Cardiac muscle cell (in vitro differentiated cells and primary cell): ENCODE measurements at regions not wholly inside any gene's neighbourhood (a gene's known extent, or its start where the extent isn't known, plus 50 kb on each side); places are given as distances from the start of the nearest gene placed in this dataset.

ENCODE experiments used
- DNase-seq, 2 donors: peaks; one replicate each; pipeline versions ENCODE4 v3.0.0 to v3.0.0-alpha.2; 2010 to 2017; ENCODE audit warnings: low read depth in 1 of 2, low spot score in 1 of 2
- H3K27ac ChIP-seq: fragments of 200-600 bp; sonication (generic); 2 replicates; pipeline ENCODE4 v1.5.1; 2016
- H3K27me3 ChIP-seq: fragments of 200-600 bp; sonication (generic); 2 replicates; pipeline ENCODE4 v1.6.0; 2016; ENCODE audit warnings: control low read depth
- H3K36me3 ChIP-seq: fragments of 200-600 bp; sonication (generic); 2 replicates; pipeline ENCODE4 v1.5.1; 2016; ENCODE audit warnings: control low read depth
- H3K4me1 ChIP-seq: fragments of 200-600 bp; sonication (generic); 2 replicates; pipeline ENCODE4 v1.8.1; 2017; ENCODE audit warnings: low read depth, mild to moderate bottlenecking, mixed run types
- H3K4me3 ChIP-seq: fragments of 200-600 bp; sonication (generic); 2 replicates; pipeline ENCODE4 v1.5.1; 2016; ENCODE audit warnings: mild to moderate bottlenecking
- H3K9me3 ChIP-seq: fragments of 200-600 bp; sonication (generic); 2 replicates; pipeline ENCODE4 v1.5.1; 2017; ENCODE audit warnings: low read depth, mild to moderate bottlenecking, control low read depth
- TF ChIP-seq, protein P1 (sequence below): IDR thresholded peaks from 2 replicates; pipeline ENCODE4 v1.5.1; 2012; ENCODE audit warnings: low read depth, mild to moderate bottlenecking, low read length

DNA sequence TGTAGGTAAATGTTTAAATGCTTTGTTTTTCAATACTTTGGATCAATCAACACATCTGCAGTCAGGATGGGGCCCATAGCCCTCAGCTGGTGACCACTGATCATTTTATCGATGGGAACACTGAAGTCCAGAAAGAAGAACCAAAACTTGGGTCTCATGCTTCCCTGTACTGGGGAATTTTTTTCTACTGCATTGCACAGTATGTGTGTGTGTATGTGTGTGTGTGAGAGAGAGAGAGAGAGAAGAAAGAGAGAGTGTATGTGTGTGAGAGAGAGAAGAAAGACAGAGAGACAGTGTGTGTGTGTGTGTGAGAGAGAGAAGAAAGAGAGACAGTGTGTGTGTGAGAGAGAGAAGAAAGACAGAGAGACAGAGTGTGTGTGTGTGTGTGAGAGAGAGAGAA, 202.9 kb upstream of the MSX2 start:
- TF ChIP-seq, protein P1, sequence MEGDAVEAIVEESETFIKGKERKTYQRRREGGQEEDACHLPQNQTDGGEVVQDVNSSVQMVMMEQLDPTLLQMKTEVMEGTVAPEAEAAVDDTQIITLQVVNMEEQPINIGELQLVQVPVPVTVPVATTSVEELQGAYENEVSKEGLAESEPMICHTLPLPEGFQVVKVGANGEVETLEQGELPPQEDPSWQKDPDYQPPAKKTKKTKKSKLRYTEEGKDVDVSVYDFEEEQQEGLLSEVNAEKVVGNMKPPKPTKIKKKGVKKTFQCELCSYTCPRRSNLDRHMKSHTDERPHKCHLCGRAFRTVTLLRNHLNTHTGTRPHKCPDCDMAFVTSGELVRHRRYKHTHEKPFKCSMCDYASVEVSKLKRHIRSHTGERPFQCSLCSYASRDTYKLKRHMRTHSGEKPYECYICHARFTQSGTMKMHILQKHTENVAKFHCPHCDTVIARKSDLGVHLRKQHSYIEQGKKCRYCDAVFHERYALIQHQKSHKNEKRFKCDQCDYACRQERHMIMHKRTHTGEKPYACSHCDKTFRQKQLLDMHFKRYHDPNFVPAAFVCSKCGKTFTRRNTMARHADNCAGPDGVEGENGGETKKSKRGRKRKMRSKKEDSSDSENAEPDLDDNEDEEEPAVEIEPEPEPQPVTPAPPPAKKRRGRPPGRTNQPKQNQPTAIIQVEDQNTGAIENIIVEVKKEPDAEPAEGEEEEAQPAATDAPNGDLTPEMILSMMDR = no peak
- Histone ChIP-seq H3K27me3 (no peaks in the 10 kb centered on the region), H3K9me3 (no peaks in the 10 kb centered on the region), H3K36me3 (no peaks in the 10 kb centered on the region), H3K4me3 (no peak overlapping the region), H3K27ac (no peak overlapping the region), H3K4me1 (peaks cover 25% of the 10 kb centered on the region)
- DNase-seq = no peak

DNA sequence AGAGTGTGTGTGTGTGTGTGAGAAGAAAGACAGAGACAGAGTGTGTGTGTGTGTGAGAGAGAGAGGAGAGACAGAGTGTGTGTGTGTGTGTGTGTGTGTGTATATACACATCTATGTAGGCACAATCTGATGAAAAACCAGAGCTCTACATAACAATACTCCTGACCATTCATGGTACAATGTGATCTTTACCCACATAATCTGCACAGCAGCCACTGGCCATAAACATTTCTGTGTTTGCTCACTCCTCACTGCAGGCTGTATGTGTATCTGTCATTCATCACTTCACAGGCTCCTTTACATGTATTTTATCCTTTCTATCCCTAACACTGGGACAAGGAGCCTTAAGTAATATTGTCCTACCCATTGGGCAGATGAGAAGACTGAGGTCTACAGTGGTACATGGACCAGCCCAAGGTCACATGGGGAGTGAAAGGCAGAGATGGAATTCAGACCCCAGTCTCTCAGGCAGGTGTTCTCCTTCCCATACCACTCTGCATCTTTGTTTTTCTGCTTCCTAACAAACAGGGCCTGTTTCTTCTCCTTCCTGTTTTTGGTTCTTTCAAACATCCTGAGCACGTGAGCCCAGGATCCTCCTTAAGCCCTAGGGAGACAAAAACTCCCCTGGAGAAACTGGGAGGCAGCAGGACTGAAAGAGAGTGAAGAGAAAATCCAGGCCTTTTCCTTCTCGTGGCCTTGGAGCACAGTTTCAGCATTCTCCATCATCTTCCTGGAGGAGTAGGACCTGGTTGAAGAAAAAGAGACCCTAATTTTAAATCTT, 201.7 kb upstream of the MSX2 start:
- no peak overlapping the region for H3K4me3 ChIP-seq
- DNase-seq = no peak
- TF ChIP-seq, protein P1 = no peak
- no peaks in the 10 kb centered on the region for H3K36me3 ChIP-seq
- H3K27me3 ChIP-seq = no peaks in the 10 kb centered on the region
- H3K27ac ChIP-seq = no peak overlapping the region
- H3K9me3 ChIP-seq = no peaks in the 10 kb centered on the region
- peaks cover 25% of the 10 kb centered on the region for H3K4me1 ChIP-seq

DNA sequence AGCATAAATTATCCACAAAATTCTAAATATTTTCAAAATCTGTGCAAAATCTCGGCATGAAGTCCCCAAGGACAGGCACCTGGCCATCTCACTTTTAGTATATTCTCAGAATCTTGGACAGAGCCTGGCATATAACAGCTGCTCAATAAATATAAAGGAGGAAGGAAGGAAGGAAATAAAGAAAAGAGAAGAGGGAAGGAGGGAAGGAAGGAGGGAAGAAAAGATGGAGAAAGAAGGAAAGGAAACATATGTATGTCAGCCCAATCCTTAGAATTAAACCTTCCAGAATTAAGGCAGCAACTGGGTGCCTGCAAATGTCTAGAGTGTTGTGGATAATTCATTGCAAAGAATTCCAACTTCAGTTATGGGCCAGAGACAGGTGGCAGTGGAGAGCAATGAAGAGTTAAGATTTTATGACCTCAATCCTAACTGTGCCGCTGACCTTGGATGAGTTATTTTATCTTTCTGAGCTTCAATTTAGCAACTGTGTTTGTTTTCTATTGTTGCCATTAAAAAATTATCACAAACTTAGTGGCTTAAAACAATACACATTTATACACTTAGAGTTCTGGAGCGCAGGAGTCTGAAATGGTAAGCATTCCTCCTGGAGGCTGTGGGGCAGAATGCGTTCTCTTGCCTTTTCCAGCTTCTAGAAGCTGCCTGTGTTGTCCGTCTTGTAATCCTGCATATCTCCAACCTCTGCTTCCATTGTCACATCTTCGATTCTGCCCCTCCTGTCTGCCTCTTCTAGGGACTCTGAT, 200.9 kb upstream of the MSX2 start:
- H3K9me3 ChIP-seq = no peaks in the 10 kb centered on the region
- H3K4me3 ChIP-seq = no peak overlapping the region
- no peak overlapping the region for H3K27ac ChIP-seq
- no peaks in the 10 kb centered on the region for H3K27me3 ChIP-seq
- H3K4me1 ChIP-seq = peaks cover 25% of the 10 kb centered on the region
- DNase-seq = no peak
- TF ChIP-seq, protein P1 = no peak
- H3K36me3 ChIP-seq = no peaks in the 10 kb centered on the region

DNA sequence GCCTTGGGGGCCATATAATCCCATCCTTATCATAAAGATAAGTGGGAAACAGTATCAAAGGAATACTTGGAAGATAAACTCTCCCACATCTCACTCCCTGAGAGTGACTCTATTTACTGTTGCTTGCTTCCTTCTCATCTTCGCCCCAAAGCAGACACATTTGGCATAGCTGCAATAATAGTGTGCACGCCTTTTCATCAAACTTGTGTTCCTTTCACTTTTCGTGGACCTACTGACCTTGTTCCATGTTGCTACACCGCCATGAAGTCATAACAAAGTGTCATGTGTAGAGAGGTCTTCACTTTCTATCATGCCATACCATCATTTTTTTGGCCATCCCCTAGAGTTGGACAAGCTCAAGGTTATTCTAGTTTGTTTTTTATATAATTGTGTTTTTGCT, 200.0 kb upstream of the MSX2 start:
- H3K27ac ChIP-seq = no peak overlapping the region

DNA sequence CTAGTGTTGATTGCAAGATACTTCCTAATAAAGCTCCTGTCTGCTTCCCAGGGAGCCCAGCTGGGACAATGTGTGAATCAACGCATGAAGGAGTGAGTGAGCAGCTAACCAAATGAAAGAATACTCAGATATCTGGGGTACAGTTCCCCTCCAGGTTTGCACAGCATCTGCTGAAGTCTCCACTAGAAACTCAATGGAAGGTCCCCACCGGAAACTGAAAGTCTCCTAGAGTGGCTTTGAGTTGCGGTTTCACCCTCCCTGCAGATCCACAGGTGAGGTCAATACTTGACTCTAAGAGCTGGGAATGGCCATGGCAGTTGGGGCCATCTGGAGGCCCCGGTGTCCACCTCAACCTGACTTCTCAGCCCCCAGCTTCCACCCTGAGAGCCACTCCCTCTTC, 198.2 kb upstream of the MSX2 start:
- DNase-seq = no peak
- no peak overlapping the region for H3K27ac ChIP-seq
- peaks cover 8% of the 10 kb centered on the region for H3K4me1 ChIP-seq
- TF ChIP-seq, protein P1 = no peak
- no peaks in the 10 kb centered on the region for H3K27me3 ChIP-seq
- H3K9me3 ChIP-seq = no peaks in the 10 kb centered on the region
- H3K4me3 ChIP-seq = no peak overlapping the region
- H3K36me3 ChIP-seq = no peaks in the 10 kb centered on the region

More for the DNA sequence above, 200.0 kb upstream of the MSX2 start:
- H3K4me1 ChIP-seq = peaks cover 25% of the 10 kb centered on the region
- no peak overlapping the region for H3K4me3 ChIP-seq
- TF ChIP-seq, protein P1 = no peak
- no peaks in the 10 kb centered on the region for H3K27me3 ChIP-seq
- DNase-seq = no peak
- H3K9me3 ChIP-seq = no peaks in the 10 kb centered on the region
- H3K36me3 ChIP-seq = no peaks in the 10 kb centered on the region
